HEK293 (cell line): ENCODE measurements at regions not wholly inside any gene's neighbourhood (a gene's known extent, or its start where the extent isn't known, plus 50 kb on each side); places are given as distances from the start of the nearest gene placed in this dataset.

Source experiments
- CTCF ChIA-PET: fragments of 350-600 bp; formaldehyde crosslinking; extraction: SDS; loops from one replicate; lab custom pipeline; 2021; ENCODE audit warnings: antibody characterized with exemption; lab: Yijun Ruan, JAX
- POLR2A ChIA-PET: fragments of 300-600 bp; formaldehyde crosslinking; extraction: SDS; loops from one replicate; lab custom pipeline; 2020; ENCODE audit warnings: antibody characterized with exemption, inconsistent platforms; lab: Yijun Ruan, JAX
- H3K27ac ChIP-seq: fragments of 200-500 bp; sonication (Bioruptor generic); 2 replicates; pipeline ENCODE4 v1.5.1; 2014; ENCODE audit warnings: low read depth, low read length, control low read depth, inconsistent platforms; ENCODE audit errors: extremely low read depth
- H3K36me3 ChIP-seq, 2 experiments: fragments of 200-500 bp in 1 of 2; sonication (Bioruptor generic) in 1 of 2; 1 replicate in 1 of 2; 2 replicates in 1 of 2; pipeline ENCODE4 v1.5.1; 2014 to 2017; ENCODE audit warnings: inconsistent platforms in 2 of 2, low read length in 2 of 2; ENCODE audit not compliant: control insufficient read depth in 2 of 2, insufficient read depth in 1 of 2
- H3K4me1 ChIP-seq: fragments of 200-500 bp; sonication (Bioruptor generic); 2 replicates; pipeline ENCODE4 v1.5.1; 2014; ENCODE audit warnings: mild to moderate bottlenecking, low read length, inconsistent platforms; ENCODE audit not compliant: control insufficient read depth, insufficient read depth
- H3K4me3 ChIP-seq: 2 replicates; pipeline ENCODE4 v1.5.1; 2011; ENCODE audit warnings: low read depth, mild to moderate bottlenecking, control low read depth, low read length, moderate library complexity
- H3K9me3 ChIP-seq: fragments of 200-500 bp; sonication (Bioruptor generic); 2 replicates; pipeline ENCODE4 v1.5.1; 2014; ENCODE audit warnings: low read depth, low read length, inconsistent platforms; ENCODE audit not compliant: control insufficient read depth, insufficient read depth
- HOXA7 ChIP-seq: sonication (generic); formaldehyde crosslinking; IDR thresholded peaks from 2 replicates; pipeline ENCODE4 v1.8.1; 2022; ENCODE audit warnings: missing genetic modification reagents, borderline replicate concordance
- SP7 ChIP-seq: fragments of 450-650 bp; formaldehyde crosslinking; IDR thresholded peaks from 2 replicates; pipeline ENCODE4 v1.5.1; 2016; ENCODE audit warnings: missing biosample characterization, missing genetic modification characterization
- ZBTB1 ChIP-seq: fragments of 450-650 bp; formaldehyde crosslinking; IDR thresholded peaks from 2 replicates; pipeline ENCODE4 v1.5.1; 2016; ENCODE audit warnings: missing biosample characterization, missing genetic modification characterization
- ZBTB48 ChIP-seq: fragments of 450-650 bp; formaldehyde crosslinking; IDR thresholded peaks from 2 replicates; pipeline ENCODE4 v1.5.1; 2016; ENCODE audit warnings: missing biosample characterization, missing genetic modification characterization
- ZEB2 ChIP-seq: fragments of 450-650 bp; formaldehyde crosslinking; IDR thresholded peaks from 2 replicates; pipeline ENCODE4 v1.5.1; 2016; ENCODE audit warnings: missing biosample characterization, missing genetic modification characterization
- ZFHX2 ChIP-seq: fragments of 450-650 bp; formaldehyde crosslinking; conservative IDR thresholded peaks from 2 replicates; pipeline ENCODE4 v1.5.1; 2016; ENCODE audit warnings: missing biosample characterization, missing genetic modification characterization
- ZNF133 ChIP-seq: fragments of 450-650 bp; formaldehyde crosslinking; IDR thresholded peaks from 2 replicates; pipeline ENCODE4 v1.5.1; 2016; ENCODE audit warnings: missing biosample characterization, missing genetic modification characterization
- ZNF16 ChIP-seq: fragments of 450-650 bp; formaldehyde crosslinking; IDR thresholded peaks from 2 replicates; pipeline ENCODE4 v1.5.1; 2016; ENCODE audit warnings: low read depth, missing biosample characterization, missing genetic modification characterization
- ZNF202 ChIP-seq: fragments of 450-650 bp; formaldehyde crosslinking; IDR thresholded peaks from 2 replicates; pipeline ENCODE4 v1.5.1; 2016; ENCODE audit warnings: missing biosample characterization, missing genetic modification characterization, borderline replicate concordance
- ZNF239 ChIP-seq: fragments of 450-650 bp; formaldehyde crosslinking; IDR thresholded peaks from 2 replicates; pipeline ENCODE4 v1.5.1; 2016; ENCODE audit warnings: missing biosample characterization, missing genetic modification characterization
- ZNF621 ChIP-seq: fragments of 450-650 bp; formaldehyde crosslinking; IDR thresholded peaks from 2 replicates; pipeline ENCODE4 v1.5.1; 2017; ENCODE audit warnings: missing biosample characterization, missing genetic modification characterization
- ZNF768 ChIP-seq: fragments of 450-650 bp; formaldehyde crosslinking; IDR thresholded peaks from 2 replicates; pipeline ENCODE4 v1.5.1; 2018; ENCODE audit warnings: missing biosample characterization, mild to moderate bottlenecking, missing genetic modification characterization
- ZNF791 ChIP-seq: fragments of 450-650 bp; formaldehyde crosslinking; IDR thresholded peaks from 2 replicates; pipeline ENCODE4 v1.5.1; 2016; ENCODE audit warnings: missing biosample characterization, missing genetic modification characterization
- ZNF837 ChIP-seq: fragments of 450-650 bp; formaldehyde crosslinking; IDR thresholded peaks from 2 replicates; pipeline ENCODE4 v1.5.1; 2016; ENCODE audit warnings: missing biosample characterization, missing genetic modification characterization
- ZNF843 ChIP-seq: fragments of 450-650 bp; formaldehyde crosslinking; IDR thresholded peaks from 2 replicates; pipeline ENCODE4 v1.5.1; 2016; ENCODE audit warnings: missing biosample characterization, missing genetic modification characterization
- TF ChIP-seq, protein P1 (sequence below): fragments of 450-650 bp; formaldehyde crosslinking; IDR thresholded peaks from 2 replicates; pipeline ENCODE4 v1.5.1; 2016; ENCODE audit warnings: missing biosample characterization, missing genetic modification characterization
- TF ChIP-seq, protein P2 (sequence below): fragments of 450-650 bp; formaldehyde crosslinking; IDR thresholded peaks from 2 replicates; pipeline ENCODE4 v1.5.1; 2017; ENCODE audit warnings: missing biosample characterization, missing genetic modification characterization
- TF ChIP-seq, protein P3 (sequence below): fragments of 450-650 bp; formaldehyde crosslinking; IDR thresholded peaks from 2 replicates; pipeline ENCODE4 v1.5.1; 2016; ENCODE audit warnings: missing biosample characterization, missing genetic modification characterization
- TF ChIP-seq, protein P4 (sequence below): fragments of 450-650 bp; formaldehyde crosslinking; conservative IDR thresholded peaks from 2 replicates; pipeline ENCODE4 v1.5.1; 2016; ENCODE audit warnings: low read depth, missing biosample characterization, missing genetic modification characterization
- TF ChIP-seq, protein P5 (sequence below): fragments of 450-650 bp; formaldehyde crosslinking; IDR thresholded peaks from 2 replicates; pipeline ENCODE4 v1.5.1; 2016; ENCODE audit warnings: missing biosample characterization, missing genetic modification characterization
- TF ChIP-seq, protein P6 (sequence below): fragments of 450-650 bp; formaldehyde crosslinking; IDR thresholded peaks from 2 replicates; pipeline ENCODE4 v1.5.1; 2016; ENCODE audit warnings: missing biosample characterization, missing genetic modification characterization

DNA sequence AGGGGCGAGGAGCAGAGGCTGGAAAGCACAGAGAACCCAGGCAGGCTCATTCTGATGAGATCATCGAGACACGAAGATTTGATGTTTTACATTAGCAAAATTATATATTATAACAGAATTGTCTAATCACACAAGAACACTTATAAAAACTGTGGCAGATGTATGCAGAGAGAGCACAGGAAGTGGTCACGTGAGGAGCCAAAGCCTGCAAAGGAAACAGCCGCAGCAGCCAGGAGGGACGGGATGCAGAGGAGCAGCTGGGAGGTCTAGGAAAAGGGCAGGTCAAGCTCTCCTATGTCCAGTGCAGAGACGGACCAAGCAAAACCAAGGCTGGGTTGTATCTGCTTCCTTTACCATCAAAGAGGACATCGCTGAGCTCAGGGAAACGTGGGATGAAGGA, 355.1 kb upstream of the MYT1L start:
- TF ChIP-seq ZEB2 (tag by site-specific recombination) = no peak
- TF ChIP-seq ZNF239 = no peak
- no peak for TF ChIP-seq ZNF843
- TF ChIP-seq ZNF621 (tag by site-specific recombination) = no peak
- no peak for TF ChIP-seq ZBTB1
- no peak for TF ChIP-seq ZNF133 (tag by site-specific recombination)
- TF ChIP-seq, protein P1, sequence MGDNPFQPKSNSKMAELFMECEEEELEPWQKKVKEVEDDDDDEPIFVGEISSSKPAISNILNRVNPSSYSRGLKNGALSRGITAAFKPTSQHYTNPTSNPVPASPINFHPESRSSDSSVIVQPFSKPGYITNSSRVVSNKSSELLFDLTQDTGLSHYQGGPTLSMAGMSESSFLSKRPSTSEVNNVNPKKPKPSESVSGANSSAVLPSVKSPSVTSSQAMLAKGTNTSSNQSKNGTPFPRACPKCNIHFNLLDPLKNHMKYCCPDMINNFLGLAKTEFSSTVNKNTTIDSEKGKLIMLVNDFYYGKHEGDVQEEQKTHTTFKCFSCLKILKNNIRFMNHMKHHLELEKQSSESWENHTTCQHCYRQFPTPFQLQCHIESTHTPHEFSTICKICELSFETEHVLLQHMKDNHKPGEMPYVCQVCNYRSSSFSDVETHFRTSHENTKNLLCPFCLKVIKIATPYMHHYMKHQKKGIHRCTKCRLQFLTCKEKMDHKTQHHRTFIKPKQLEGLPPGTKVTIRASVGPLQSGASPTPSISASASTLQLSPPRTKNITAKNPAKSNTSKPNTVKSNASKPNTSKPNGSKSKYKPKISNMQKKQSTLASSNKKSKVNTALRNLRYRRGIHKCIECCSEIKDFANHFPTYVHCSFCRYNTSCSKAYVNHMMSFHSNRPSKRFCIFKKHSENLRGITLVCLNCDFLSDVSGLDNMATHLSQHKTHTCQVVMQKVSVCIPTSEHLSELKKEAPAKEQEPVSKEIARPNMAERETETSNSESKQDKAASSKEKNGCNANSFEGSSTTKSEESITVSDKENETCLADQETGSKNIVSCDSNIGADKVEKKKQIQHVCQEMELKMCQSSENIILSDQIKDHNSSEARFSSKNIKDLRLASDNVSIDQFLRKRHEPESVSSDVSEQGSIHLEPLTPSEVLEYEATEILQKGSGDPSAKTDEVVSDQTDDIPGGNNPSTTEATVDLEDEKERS (tag by site-specific recombination) = no peak
- no peak for TF ChIP-seq ZBTB48 (tag by site-specific recombination)
- no peak for TF ChIP-seq ZNF791 (tag by site-specific recombination)
- TF ChIP-seq, protein P2, sequence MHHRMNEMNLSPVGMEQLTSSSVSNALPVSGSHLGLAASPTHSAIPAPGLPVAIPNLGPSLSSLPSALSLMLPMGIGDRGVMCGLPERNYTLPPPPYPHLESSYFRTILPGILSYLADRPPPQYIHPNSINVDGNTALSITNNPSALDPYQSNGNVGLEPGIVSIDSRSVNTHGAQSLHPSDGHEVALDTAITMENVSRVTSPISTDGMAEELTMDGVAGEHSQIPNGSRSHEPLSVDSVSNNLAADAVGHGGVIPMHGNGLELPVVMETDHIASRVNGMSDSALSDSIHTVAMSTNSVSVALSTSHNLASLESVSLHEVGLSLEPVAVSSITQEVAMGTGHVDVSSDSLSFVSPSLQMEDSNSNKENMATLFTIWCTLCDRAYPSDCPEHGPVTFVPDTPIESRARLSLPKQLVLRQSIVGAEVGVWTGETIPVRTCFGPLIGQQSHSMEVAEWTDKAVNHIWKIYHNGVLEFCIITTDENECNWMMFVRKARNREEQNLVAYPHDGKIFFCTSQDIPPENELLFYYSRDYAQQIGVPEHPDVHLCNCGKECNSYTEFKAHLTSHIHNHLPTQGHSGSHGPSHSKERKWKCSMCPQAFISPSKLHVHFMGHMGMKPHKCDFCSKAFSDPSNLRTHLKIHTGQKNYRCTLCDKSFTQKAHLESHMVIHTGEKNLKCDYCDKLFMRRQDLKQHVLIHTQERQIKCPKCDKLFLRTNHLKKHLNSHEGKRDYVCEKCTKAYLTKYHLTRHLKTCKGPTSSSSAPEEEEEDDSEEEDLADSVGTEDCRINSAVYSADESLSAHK (tag by site-specific recombination) = no peak
- TF ChIP-seq, protein P3, sequence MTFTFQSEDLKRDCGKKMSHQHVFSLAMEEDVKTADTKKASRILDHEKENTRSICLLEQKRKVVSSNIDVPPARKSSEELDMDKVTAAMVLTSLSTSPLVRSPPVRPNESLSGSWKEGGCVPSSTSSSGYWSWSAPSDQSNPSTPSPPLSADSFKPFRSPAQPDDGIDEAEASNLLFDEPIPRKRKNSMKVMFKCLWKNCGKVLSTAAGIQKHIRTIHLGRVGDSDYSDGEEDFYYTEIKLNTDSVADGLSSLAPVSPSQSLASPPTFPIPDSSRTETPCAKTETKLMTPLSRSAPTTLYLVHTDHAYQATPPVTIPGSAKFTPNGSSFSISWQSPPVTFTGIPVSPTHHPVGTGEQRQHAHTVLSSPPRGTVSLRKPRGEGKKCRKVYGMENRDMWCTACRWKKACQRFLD (tag by site-specific recombination) = no peak
- TF ChIP-seq ZNF16 (tag by site-specific recombination) = no peak
- no peaks in the 10 kb centered on the region for H3K4me1 ChIP-seq
- H3K36me3 ChIP-seq = no peaks in the 10 kb centered on the region
- no peak overlapping the region for H3K4me3 ChIP-seq
- H3K9me3 ChIP-seq = no peaks in the 10 kb centered on the region
- no peak overlapping the region for H3K27ac ChIP-seq
- POLR2A ChIA-PET = interaction anchor here (0.6 kb wide), 1 partner anchor 91 kb away, joined by 7 read pairs; no protein-coding TSS in a partner anchor
- CTCF ChIA-PET = no interaction called here

DNA sequence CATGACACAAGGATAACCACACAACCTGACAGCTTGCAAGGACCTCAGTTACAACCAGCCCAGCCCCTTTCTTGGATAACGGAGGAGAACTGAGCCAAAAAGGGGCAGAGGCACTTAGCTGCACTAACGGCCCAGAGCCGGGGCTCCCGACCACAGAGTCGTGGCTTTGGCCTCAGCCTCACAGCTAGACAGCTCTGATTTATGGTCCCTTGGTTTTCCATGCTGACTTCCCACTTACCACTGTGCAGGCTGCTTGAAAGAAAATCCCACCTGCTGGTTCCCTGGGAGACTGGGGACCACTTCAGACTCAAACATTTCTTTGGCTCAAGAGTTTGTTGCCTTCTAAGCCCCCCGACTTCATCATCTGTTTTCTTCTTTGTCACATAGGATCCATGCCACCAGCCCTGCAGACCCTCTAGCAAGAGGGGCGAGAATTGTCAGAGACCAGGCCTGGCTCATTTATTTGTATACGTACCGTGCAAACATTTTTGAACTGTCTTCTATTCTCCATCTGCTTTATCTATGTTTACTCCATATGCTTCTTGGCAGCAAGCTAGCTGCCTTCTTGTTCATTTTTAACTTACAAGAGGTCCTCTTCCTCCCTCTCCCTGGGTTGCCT, 352.6 kb upstream of the MYT1L start:
- CTCF ChIA-PET = no interaction called here
- Histone ChIP-seq H3K4me3 (no peak overlapping the region), H3K27ac (no peak overlapping the region), H3K9me3 (no peaks in the 10 kb centered on the region), H3K4me1 (no peaks in the 10 kb centered on the region), H3K36me3 (no peaks in the 10 kb centered on the region)
- POLR2A ChIA-PET = no interaction called here
- TF ChIP-seq ZFHX2 (tag by site-specific recombination) (no peak), ZNF202 (tag by site-specific recombination) (no peak), ZNF768 (tag by site-specific recombination) (no peak), SP7 (tag by site-specific recombination) (no peak), HOXA7 (CRISPR knock-in tag) (no peak), ZEB2 (tag by site-specific recombination) (no peak), ZNF837 (tag by site-specific recombination) (no peak)
- TF ChIP-seq, protein P4, sequence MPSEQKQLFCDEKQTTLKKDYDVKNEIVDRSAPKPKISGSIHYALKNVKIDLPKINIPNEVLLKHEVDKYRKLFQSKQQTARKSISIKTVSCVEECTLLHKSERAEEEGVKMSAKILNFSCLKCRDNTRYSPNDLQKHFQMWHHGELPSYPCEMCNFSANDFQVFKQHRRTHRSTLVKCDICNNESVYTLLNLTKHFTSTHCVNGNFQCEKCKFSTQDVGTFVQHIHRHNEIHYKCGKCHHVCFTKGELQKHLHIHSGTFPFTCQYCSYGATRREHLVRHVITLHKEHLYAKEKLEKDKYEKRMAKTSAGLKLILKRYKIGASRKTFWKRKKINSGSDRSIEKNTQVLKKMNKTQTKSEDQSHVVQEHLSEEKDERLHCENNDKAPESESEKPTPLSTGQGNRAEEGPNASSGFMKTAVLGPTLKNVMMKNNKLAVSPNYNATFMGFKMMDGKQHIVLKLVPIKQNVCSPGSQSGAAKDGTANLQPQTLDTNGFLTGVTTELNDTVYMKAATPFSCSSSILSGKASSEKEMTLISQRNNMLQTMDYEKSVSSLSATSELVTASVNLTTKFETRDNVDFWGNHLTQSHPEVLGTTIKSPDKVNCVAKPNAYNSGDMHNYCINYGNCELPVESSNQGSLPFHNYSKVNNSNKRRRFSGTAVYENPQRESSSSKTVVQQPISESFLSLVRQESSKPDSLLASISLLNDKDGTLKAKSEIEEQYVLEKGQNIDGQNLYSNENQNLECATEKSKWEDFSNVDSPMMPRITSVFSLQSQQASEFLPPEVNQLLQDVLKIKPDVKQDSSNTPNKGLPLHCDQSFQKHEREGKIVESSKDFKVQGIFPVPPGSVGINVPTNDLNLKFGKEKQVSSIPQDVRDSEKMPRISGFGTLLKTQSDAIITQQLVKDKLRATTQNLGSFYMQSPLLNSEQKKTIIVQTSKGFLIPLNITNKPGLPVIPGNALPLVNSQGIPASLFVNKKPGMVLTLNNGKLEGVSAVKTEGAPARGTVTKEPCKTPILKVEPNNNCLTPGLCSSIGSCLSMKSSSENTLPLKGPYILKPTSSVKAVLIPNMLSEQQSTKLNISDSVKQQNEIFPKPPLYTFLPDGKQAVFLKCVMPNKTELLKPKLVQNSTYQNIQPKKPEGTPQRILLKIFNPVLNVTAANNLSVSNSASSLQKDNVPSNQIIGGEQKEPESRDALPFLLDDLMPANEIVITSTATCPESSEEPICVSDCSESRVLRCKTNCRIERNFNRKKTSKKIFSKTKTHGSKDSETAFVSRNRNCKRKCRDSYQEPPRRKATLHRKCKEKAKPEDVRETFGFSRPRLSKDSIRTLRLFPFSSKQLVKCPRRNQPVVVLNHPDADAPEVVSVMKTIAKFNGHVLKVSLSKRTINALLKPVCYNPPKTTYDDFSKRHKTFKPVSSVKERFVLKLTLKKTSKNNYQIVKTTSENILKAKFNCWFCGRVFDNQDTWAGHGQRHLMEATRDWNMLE (tag by site-specific recombination) = no peak
- TF ChIP-seq, protein P5, sequence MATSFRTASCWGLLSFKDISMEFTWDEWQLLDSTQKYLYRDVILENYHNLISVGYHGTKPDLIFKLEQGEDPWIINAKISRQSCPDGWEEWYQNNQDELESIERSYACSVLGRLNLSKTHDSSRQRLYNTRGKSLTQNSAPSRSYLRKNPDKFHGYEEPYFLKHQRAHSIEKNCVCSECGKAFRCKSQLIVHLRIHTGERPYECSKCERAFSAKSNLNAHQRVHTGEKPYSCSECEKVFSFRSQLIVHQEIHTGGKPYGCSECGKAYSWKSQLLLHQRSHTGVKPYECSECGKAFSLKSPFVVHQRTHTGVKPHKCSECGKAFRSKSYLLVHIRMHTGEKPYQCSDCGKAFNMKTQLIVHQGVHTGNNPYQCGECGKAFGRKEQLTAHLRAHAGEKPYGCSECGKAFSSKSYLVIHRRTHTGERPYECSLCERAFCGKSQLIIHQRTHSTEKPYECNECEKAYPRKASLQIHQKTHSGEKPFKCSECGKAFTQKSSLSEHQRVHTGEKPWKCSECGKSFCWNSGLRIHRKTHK = no peak
- TF ChIP-seq, protein P6, sequence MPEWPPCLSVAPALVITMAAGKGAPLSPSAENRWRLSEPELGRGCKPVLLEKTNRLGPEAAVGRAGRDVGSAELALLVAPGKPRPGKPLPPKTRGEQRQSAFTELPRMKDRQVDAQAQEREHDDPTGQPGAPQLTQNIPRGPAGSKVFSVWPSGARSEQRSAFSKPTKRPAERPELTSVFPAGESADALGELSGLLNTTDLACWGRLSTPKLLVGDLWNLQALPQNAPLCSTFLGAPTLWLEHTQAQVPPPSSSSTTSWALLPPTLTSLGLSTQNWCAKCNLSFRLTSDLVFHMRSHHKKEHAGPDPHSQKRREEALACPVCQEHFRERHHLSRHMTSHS (tag by site-specific recombination) = no peak
